ENCODE measurements at regions not wholly inside any gene's neighbourhood (a gene's known extent, or its start where the extent isn't known, plus 50 kb on each side); places are given as distances from the start of the nearest gene placed in this dataset.

GRCh38 chr3:147328711-147329110, 77.6 kb downstream of the ZIC4 start:
- no peak overlapping the region for H2BK15ac ChIP-seq (ENCODE audit: low read depth, low read length)
- dilution Hi-C loops (cut with HindIII; ENCODE audit: low sequenced_read_pairs, unreplicated experiment) (no loop called here), in situ Hi-C loops (cut with MboI; ENCODE audit: low sequenced_read_pairs) (no loop called here), intact Hi-C loops (cut with micrococcal nuclease) (no loop called here)
- no peak overlapping the region for H3K4me3 ChIP-seq (ENCODE audit: insufficient read depth, low read depth, low read length)
- H2BK5ac ChIP-seq (ENCODE audit: low read depth, low read length, poor library complexity, severe bottlenecking) = no peak overlapping the region
- H2AFZ ChIP-seq (replicated peaks; ENCODE audit: low read length, poor library complexity) = no peak overlapping the region
- no peaks in the 10 kb centered on the region for H3K27me3 ChIP-seq (ENCODE audit: control insufficient read depth, insufficient read depth, low read length)
- no peaks in the 10 kb centered on the region for H3K36me3 ChIP-seq (ENCODE audit: control insufficient read depth, insufficient read depth, low read length)
- no peak for ATAC-seq (ENCODE audit: low read depth)
- no peaks in the 10 kb centered on the region for H4K20me1 ChIP-seq (ENCODE audit: insufficient read depth, low read length)
- H4K8ac ChIP-seq (ENCODE audit: low read depth in 2 of 2, low read length in 2 of 2) = no peak overlapping the region
- no peak overlapping the region for H2AK5ac ChIP-seq (ENCODE audit: low read depth, low read length)
- H2BK20ac ChIP-seq (ENCODE audit: low read depth, low read length) = no peak overlapping the region
- no peaks in the 10 kb centered on the region for H3K9me3 ChIP-seq (ENCODE audit: control insufficient read depth, insufficient read depth, low read length)
- DNase-seq = no peak
- no peak overlapping the region for H4K5ac ChIP-seq (ENCODE audit: low read depth, low read length)
- H3K9ac ChIP-seq (ENCODE audit: low read depth, low read length) = no peak overlapping the region
- no peaks in the 10 kb centered on the region for H3K4me1 ChIP-seq (ENCODE audit: control insufficient read depth, insufficient read depth, low read length)
- no peak overlapping the region for H3K56ac ChIP-seq (ENCODE audit: extremely low read depth, insufficient read depth, low read length)
- POLR2A ChIA-PET (ENCODE audit: unreplicated experiment) = no interaction called here
- BruUV-seq (replicated peaks) = no TSS peak
- H3K9me1 ChIP-seq (ENCODE audit: insufficient read depth, low read length) = no peaks in the 10 kb centered on the region
- no peak overlapping the region for H3K23ac ChIP-seq (ENCODE audit: low read depth, low read length)
- no peak overlapping the region for H3K18ac ChIP-seq (ENCODE audit: low read depth, low read length)
- no peak overlapping the region for H3K27ac ChIP-seq (ENCODE audit: insufficient read depth, low read length)
- H4K91ac ChIP-seq (ENCODE audit: insufficient read depth, low read depth, low read length) = no peak overlapping the region
- H3K4me2 ChIP-seq (ENCODE audit: low read depth, low read length) = no peak overlapping the region
- no peak overlapping the region for H3K4ac ChIP-seq (ENCODE audit: low read depth, low read length)
- no peak overlapping the region for H3K14ac ChIP-seq (replicated peaks; ENCODE audit: low read depth, low read length)
- no peak overlapping the region for H2AK9ac ChIP-seq (replicated peaks; ENCODE audit: low read depth, low read length, poor library complexity)
- TF ChIP-seq SMC3 (IDR thresholded peaks at IDR 0.05; ENCODE audit: low read depth, low read length) (no peak), MAFK (IDR thresholded peaks at IDR 0.05; ENCODE audit: low read depth, low read length) (no peak), FOS (IDR thresholded peaks at IDR 0.05; ENCODE audit: low read depth, low read length) (no peak), NFE2L2 (IDR thresholded peaks at IDR 0.05; ENCODE audit: low read depth, low read length) (no peak)
- no peaks in the 10 kb centered on the region for H3K79me1 ChIP-seq (ENCODE audit: low read depth in 1 of 2, low read length in 2 of 2)
- no CpG with 5 or more reads among the region's 2 CpGs for WGBS, 2 experiments (ENCODE audit: extremely low coverage in 2 of 2, insufficient read length in 1 of 2)
- CTCF ChIA-PET = interaction anchor here (0.6 to 1.1 kb wide), 2 partner anchors 11 to 316 kb away, joined by 3 read pairs; no protein-coding TSS in a partner anchor
- H2BK120ac ChIP-seq (ENCODE audit: low read depth, low read length) = no peak overlapping the region
